Endothelial cell of umbilical vein (primary cell): ENCODE measurements at regions not wholly inside any gene's neighbourhood (a gene's known extent, or its start where the extent isn't known, plus 50 kb on each side); places are given as distances from the start of the nearest gene placed in this dataset.

Experiments
- BruUV-seq: library from RNA; stranded (reverse); fragments of 400-500 nt; replicated peaks from 2 replicates; lab custom pipeline; 2021; lab: Mats Ljungman, UMichigan
- CTCF ChIA-PET: fragments of 300-600, 350-600 bp; sonication (Branson Sonifier 250); formaldehyde crosslinking; loops from one replicate; lab custom pipeline; 2021; ENCODE audit warnings: antibody characterized with exemption, inconsistent platforms; lab: Charles Lee
- POLR2A ChIA-PET: fragments of 300-600, 350-600 bp; sonication (Branson Sonifier 250); formaldehyde crosslinking; loops from one replicate; lab custom pipeline; 2021; ENCODE audit warnings: antibody characterized with exemption, inconsistent platforms; lab: Charles Lee
- DNase-seq: peaks from one replicate; pipeline ENCODE4 v3.0.0-alpha.2; 2011; ENCODE audit warnings: low read depth, low spot score
- FAIRE-seq: peaks from 2 replicates; lab custom pipeline; 2011; peaks lifted over from hg19 to GRCh38; lab: Jason Lieb, UNC
- H2AFZ ChIP-seq: 2 replicates; pipeline ENCODE4 v1.6.0; 2012; ENCODE audit warnings: low read depth, low read length, control low read depth, inconsistent platforms
- H3K27ac ChIP-seq: 2 replicates; pipeline ENCODE4 v1.5.1; 2011; ENCODE audit warnings: low read depth, mild to moderate bottlenecking, control low read depth, low read length, moderate library complexity; ENCODE audit not compliant: insufficient read depth
- H3K27me3 ChIP-seq, 2 experiments: 2 replicates each; pipeline versions ENCODE4 v1.6.0 to v1.6.1; 2011; ENCODE audit warnings: low read length in 2 of 2, mixed read lengths in 1 of 2; ENCODE audit not compliant: control insufficient read depth in 2 of 2, insufficient read depth in 2 of 2
- H3K36me3 ChIP-seq, 2 experiments: 2 replicates in 1 of 2; 3 replicates in 1 of 2; pipeline ENCODE4 v1.5.1; 2011; ENCODE audit warnings: low read length in 2 of 2, mild to moderate bottlenecking in 1 of 2, moderate library complexity in 1 of 2; ENCODE audit not compliant: control insufficient read depth in 2 of 2, insufficient read depth in 2 of 2; ENCODE audit errors: extremely low read depth in 1 of 2
- H3K4me1 ChIP-seq: 3 replicates; pipeline ENCODE4 v1.5.1; 2011; ENCODE audit warnings: mild to moderate bottlenecking, low read length; ENCODE audit not compliant: control insufficient read depth, insufficient read depth; ENCODE audit errors: extremely low read depth
- H3K4me2 ChIP-seq: 2 replicates; pipeline ENCODE4 v1.6.1; 2011; ENCODE audit warnings: low read length, control low read depth, mixed read lengths; ENCODE audit not compliant: insufficient read depth
- H3K4me3 ChIP-seq, 3 experiments: fragments of 200-600 bp in 1 of 3; sonication (generic), shearing (Covaris generic) in 1 of 3; replicated peaks in 1 of 3; 2 replicates each; pipeline ENCODE4 v1.5.1; 2011 to 2016; ENCODE audit warnings: control low read depth in 3 of 3, low read length in 3 of 3, mild to moderate bottlenecking in 2 of 3, inconsistent platforms in 1 of 3, low read depth in 1 of 3, moderate library complexity in 1 of 3; ENCODE audit not compliant: insufficient read depth in 1 of 3
- H3K79me2 ChIP-seq: 2 replicates; pipeline ENCODE4 v1.6.0; 2012; ENCODE audit warnings: low read length, inconsistent platforms; ENCODE audit not compliant: control insufficient read depth, insufficient read depth
- H3K9ac ChIP-seq: replicated peaks from 2 replicates; pipeline ENCODE3; 2011; ENCODE audit warnings: low read length, control low read depth; ENCODE audit not compliant: insufficient read depth; ENCODE audit errors: extremely low read depth
- H3K9me1 ChIP-seq: replicated peaks from 3 replicates; pipeline ENCODE4 v1.6.0; 2011; ENCODE audit warnings: mild to moderate bottlenecking, low read length; ENCODE audit not compliant: control insufficient read depth, insufficient read depth; ENCODE audit errors: extremely low read depth
- H3K9me3 ChIP-seq: replicated peaks from 2 replicates; pipeline ENCODE4 v1.5.1; 2012; ENCODE audit warnings: low read length, inconsistent platforms; ENCODE audit not compliant: control insufficient read depth, insufficient read depth
- H4K20me1 ChIP-seq: replicated peaks from 2 replicates; pipeline ENCODE3; 2011; ENCODE audit warnings: mild to moderate bottlenecking, low read length; ENCODE audit not compliant: control insufficient read depth, insufficient read depth; ENCODE audit errors: extremely low read depth
- EZH2 ChIP-seq: IDR thresholded peaks from 2 replicates; pipeline ENCODE4 v1.6.1; 2012; ENCODE audit warnings: borderline replicate concordance, low read depth, mild to moderate bottlenecking, moderate library complexity, low read length, inconsistent platforms; ENCODE audit not compliant: severe bottlenecking
- FOS ChIP-seq: IDR thresholded peaks from 2 replicates; pipeline ENCODE4 v1.6.1; 2011; ENCODE audit warnings: mild to moderate bottlenecking, low read length, moderate library complexity, borderline replicate concordance; ENCODE audit not compliant: insufficient read depth
- GATA2 ChIP-seq: IDR thresholded peaks from 2 replicates; pipeline ENCODE4 v1.7.0; 2011; ENCODE audit warnings: low read depth, mild to moderate bottlenecking, moderate library complexity, mixed read lengths, low read length; ENCODE audit not compliant: insufficient read length, insufficient read depth
- JUN ChIP-seq: IDR thresholded peaks from 2 replicates; pipeline ENCODE4 v1.6.1; 2011; ENCODE audit warnings: borderline replicate concordance, low read depth; ENCODE audit not compliant: insufficient read length, insufficient read depth
- MAX ChIP-seq: IDR thresholded peaks from 2 replicates; pipeline ENCODE4 v1.6.1; 2011; ENCODE audit not compliant: insufficient read depth, insufficient read length
- POLR2A ChIP-seq: IDR thresholded peaks from 2 replicates; pipeline ENCODE4 v1.6.1; 2012; ENCODE audit warnings: low read depth, mild to moderate bottlenecking, control low read depth, low read length
- dilution Hi-C: fragments of 300-500 bp; cut with MboI; formaldehyde crosslinking; loops from one replicate; pipeline ENCODE4 v1.15.0; 2019; ENCODE audit warnings: low sequenced_read_pairs; ENCODE audit not compliant: extremely low pct_ligation_motif_present
- intact Hi-C: fragments of 100-400 bp; cut with micrococcal nuclease; formaldehyde crosslinking; loops from one replicate; pipeline ENCODE4 v1.10.0; 2022

- no TSS peak for BruUV-seq
- Histone ChIP-seq H3K9me1 (no peaks in the 10 kb centered on the region), H3K9me3 (no peaks in the 10 kb centered on the region), H3K4me1 (no peaks in the 10 kb centered on the region), H3K27ac (no peak overlapping the region), H3K27me3 (no peaks in the 10 kb centered on the region), H3K4me3 (no peak overlapping the region), H2AFZ (no peak overlapping the region), H3K9ac (no peak overlapping the region), H3K36me3 (no peaks in the 10 kb centered on the region), H4K20me1 (no peaks in the 10 kb centered on the region), H3K4me2 (no peak overlapping the region), H3K79me2 (no peaks in the 10 kb centered on the region)
- no peak for DNase-seq
- intact Hi-C loops: no loop called here
- TF ChIP-seq JUN (no peak), GATA2 (no peak)
- dilution Hi-C loops: no loop called here
- POLR2A ChIA-PET: no interaction called here
- no peak for FAIRE-seq
- CTCF ChIA-PET: interaction anchor here (1.9 kb wide), 1 partner anchor 21 kb away, joined by 4 read pairs; no protein-coding TSS in a partner anchor
Measured at GRCh38 chr4:136055360-136055759, 1476.9 kb downstream of the PCDH18 start.

GRCh38 chr4:136036744-136037143, 1495.5 kb downstream of the PCDH18 start:
- TF ChIP-seq POLR2A (no peak), FOS (no peak), MAX (no peak), EZH2 (no peak)
- Histone ChIP-seq H4K20me1 (no peaks in the 10 kb centered on the region), H2AFZ (no peak overlapping the region), H3K9me3 (no peaks in the 10 kb centered on the region), H3K79me2 (no peaks in the 10 kb centered on the region), H3K4me3 (no peak overlapping the region), H3K9me1 (no peaks in the 10 kb centered on the region), H3K9ac (no peak overlapping the region), H3K4me2 (no peak overlapping the region), H3K27ac (no peak overlapping the region), H3K36me3 (no peaks in the 10 kb centered on the region), H3K4me1 (no peaks in the 10 kb centered on the region), H3K27me3 (no peaks in the 10 kb centered on the region)
- dilution Hi-C loops: no loop called here
- no TSS peak for BruUV-seq
- DNase-seq (no peak), FAIRE-seq (no peak)
- intact Hi-C loops: no loop called here
- ChIA-PET CTCF (no interaction called here), POLR2A (no interaction called here)
